ENCODE measurements at regions not wholly inside any gene's neighbourhood (a gene's known extent, or its start where the extent isn't known, plus 50 kb on each side); places are given as distances from the start of the nearest gene placed in this dataset.

DNA sequence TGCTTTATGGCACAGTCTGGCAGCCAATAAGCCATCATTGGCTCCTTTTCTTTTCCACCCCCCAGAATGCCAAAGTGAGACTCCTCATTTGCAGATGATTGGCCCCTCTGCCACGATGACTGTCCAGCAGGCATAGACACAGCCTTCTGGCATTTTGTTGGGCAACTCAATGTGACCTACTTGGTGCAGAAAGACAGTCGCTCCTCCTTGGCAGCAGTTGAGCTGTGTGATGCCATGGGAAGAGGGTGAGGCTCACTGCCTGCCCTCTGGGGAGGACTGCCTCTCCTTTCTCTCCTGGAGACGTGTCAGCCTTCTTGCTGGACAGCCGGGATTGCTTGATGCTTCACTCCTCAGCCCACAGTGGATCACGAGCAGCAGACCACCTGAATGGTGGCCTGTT is 264.9 kb downstream of the C12orf75 start:
- ChIA-PET POLR2A (no interaction called here), CTCF (no interaction called here), RAD21 (ENCODE audit: low non-redundant PET in 1 of 2, low total read pairs in 2 of 2, uncharacterized antibody in 2 of 2, unreplicated experiment in 2 of 2) (no interaction called here)
- Histone ChIP-seq H3K4me1 (ENCODE audit: control insufficient read depth in 1 of 2, insufficient read depth in 2 of 2, low read length in 2 of 2) (no peaks in the 10 kb centered on the region), H3K27me3 (ENCODE audit: insufficient read depth, low read length) (no peaks in the 10 kb centered on the region), H2AFZ (ENCODE audit: low read depth, low read length, poor library complexity, severe bottlenecking) (no peak overlapping the region), H3K9me2 (ENCODE audit: insufficient read depth) (no peaks in the 10 kb centered on the region), H3K79me2 (ENCODE audit: insufficient read depth, low read length) (no peaks in the 10 kb centered on the region), H3K4me3 (replicated peaks in 1 of 2; ENCODE audit: low read depth in 1 of 2, low read length in 2 of 2) (no peak overlapping the region), H3K9ac (ENCODE audit: low read length) (no peak overlapping the region), H3K9me3 (ENCODE audit: control insufficient read depth in 1 of 2, insufficient read depth in 1 of 2, low read depth in 1 of 2, low read length in 2 of 2) (no peaks in the 10 kb centered on the region), H3K27ac (ENCODE audit: low read depth, low read length) (no peak overlapping the region), H3K4me2 (ENCODE audit: low read length) (no peak overlapping the region), H4K20me1 (ENCODE audit: insufficient read depth) (no peaks in the 10 kb centered on the region), H3K36me3 (ENCODE audit: control insufficient read depth in 1 of 2, insufficient read depth in 2 of 2, low read length in 2 of 2) (no peaks in the 10 kb centered on the region)
- intact Hi-C loops (cut with micrococcal nuclease) = no loop called here
- ATAC-seq (no peak), DNase-seq (ENCODE audit: low read depth, low spot score) (no peak)
- BruUV-seq (replicated peaks) = no TSS peak
- TF ChIP-seq ZFX (IDR thresholded peaks at IDR 0.05) (no peak), POLR2AphosphoS5 (IDR thresholded peaks at IDR 0.05; ENCODE audit: low read depth, low read length) (no peak), EZH2 (IDR thresholded peaks at IDR 0.05) (no peak), ZNF274 (IDR thresholded peaks at IDR 0.05; ENCODE audit: low read depth, low read length) (no peak), EGR1 (IDR thresholded peaks at IDR 0.05; ENCODE audit: low read depth) (no peak), ATF3 (IDR thresholded peaks at IDR 0.05) (no peak), JUND (IDR thresholded peaks at IDR 0.05) (no peak), RAD21 (IDR thresholded peaks at IDR 0.05; ENCODE audit: low read depth) (no peak), YY1 (IDR thresholded peaks at IDR 0.05; ENCODE audit: extremely low read depth, insufficient replicate concordance, low read depth, low read length) (no peak), CBX3 (IDR thresholded peaks at IDR 0.05; ENCODE audit: low read depth) (no peak), EZH2phosphoT487 (IDR thresholded peaks at IDR 0.05; ENCODE audit: borderline replicate concordance) (no peak), SP1 (IDR thresholded peaks at IDR 0.05; ENCODE audit: low read depth) (no peak)
- TF ChIP-seq, protein P1, sequence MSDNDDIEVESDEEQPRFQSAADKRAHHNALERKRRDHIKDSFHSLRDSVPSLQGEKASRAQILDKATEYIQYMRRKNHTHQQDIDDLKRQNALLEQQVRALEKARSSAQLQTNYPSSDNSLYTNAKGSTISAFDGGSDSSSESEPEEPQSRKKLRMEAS (IDR thresholded peaks at IDR 0.05) = no peak
- TF ChIP-seq, protein P2, sequence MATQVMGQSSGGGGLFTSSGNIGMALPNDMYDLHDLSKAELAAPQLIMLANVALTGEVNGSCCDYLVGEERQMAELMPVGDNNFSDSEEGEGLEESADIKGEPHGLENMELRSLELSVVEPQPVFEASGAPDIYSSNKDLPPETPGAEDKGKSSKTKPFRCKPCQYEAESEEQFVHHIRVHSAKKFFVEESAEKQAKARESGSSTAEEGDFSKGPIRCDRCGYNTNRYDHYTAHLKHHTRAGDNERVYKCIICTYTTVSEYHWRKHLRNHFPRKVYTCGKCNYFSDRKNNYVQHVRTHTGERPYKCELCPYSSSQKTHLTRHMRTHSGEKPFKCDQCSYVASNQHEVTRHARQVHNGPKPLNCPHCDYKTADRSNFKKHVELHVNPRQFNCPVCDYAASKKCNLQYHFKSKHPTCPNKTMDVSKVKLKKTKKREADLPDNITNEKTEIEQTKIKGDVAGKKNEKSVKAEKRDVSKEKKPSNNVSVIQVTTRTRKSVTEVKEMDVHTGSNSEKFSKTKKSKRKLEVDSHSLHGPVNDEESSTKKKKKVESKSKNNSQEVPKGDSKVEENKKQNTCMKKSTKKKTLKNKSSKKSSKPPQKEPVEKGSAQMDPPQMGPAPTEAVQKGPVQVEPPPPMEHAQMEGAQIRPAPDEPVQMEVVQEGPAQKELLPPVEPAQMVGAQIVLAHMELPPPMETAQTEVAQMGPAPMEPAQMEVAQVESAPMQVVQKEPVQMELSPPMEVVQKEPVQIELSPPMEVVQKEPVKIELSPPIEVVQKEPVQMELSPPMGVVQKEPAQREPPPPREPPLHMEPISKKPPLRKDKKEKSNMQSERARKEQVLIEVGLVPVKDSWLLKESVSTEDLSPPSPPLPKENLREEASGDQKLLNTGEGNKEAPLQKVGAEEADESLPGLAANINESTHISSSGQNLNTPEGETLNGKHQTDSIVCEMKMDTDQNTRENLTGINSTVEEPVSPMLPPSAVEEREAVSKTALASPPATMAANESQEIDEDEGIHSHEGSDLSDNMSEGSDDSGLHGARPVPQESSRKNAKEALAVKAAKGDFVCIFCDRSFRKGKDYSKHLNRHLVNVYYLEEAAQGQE (IDR thresholded peaks at IDR 0.05; ENCODE audit: low read depth) = no peak
- TF ChIP-seq, protein P3, sequence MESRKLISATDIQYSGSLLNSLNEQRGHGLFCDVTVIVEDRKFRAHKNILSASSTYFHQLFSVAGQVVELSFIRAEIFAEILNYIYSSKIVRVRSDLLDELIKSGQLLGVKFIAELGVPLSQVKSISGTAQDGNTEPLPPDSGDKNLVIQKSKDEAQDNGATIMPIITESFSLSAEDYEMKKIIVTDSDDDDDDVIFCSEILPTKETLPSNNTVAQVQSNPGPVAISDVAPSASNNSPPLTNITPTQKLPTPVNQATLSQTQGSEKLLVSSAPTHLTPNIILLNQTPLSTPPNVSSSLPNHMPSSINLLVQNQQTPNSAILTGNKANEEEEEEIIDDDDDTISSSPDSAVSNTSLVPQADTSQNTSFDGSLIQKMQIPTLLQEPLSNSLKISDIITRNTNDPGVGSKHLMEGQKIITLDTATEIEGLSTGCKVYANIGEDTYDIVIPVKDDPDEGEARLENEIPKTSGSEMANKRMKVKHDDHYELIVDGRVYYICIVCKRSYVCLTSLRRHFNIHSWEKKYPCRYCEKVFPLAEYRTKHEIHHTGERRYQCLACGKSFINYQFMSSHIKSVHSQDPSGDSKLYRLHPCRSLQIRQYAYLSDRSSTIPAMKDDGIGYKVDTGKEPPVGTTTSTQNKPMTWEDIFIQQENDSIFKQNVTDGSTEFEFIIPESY (IDR thresholded peaks at IDR 0.05; ENCODE audit: extremely low read depth, insufficient replicate concordance, low read length) = no peak
